ENCODE measurements at regions not wholly inside any gene's neighbourhood (a gene's known extent, or its start where the extent isn't known, plus 50 kb on each side); places are given as distances from the start of the nearest gene placed in this dataset.

- no peak for TF ChIP-seq CTCF (IDR thresholded peaks at IDR 0.05)
- no peak for TF ChIP-seq EZH2 (IDR thresholded peaks at IDR 0.05)
- TF ChIP-seq EZH2phosphoT487 (IDR thresholded peaks at IDR 0.05), result no peak
Observed at GRCh38 chr2:129681788-129682187, 297.7 kb upstream of the RAB6C start.

Measured in neural progenitor cell (in vitro differentiated cells).